SU-DHL-6 (cell line): ENCODE measurements at regions not wholly inside any gene's neighbourhood (a gene's known extent, or its start where the extent isn't known, plus 50 kb on each side); places are given as distances from the start of the nearest gene placed in this dataset.

Source experiments
- H2AFZ ChIP-seq: fragments of 200-600 bp; sonication (generic); 2 replicates; pipeline ENCODE4 v1.6.1; 2014; ENCODE audit warnings: low read depth, mild to moderate bottlenecking, moderate library complexity, mixed read lengths, antibody characterized with exemption, low read length; ENCODE audit not compliant: severe bottlenecking
- H3F3A ChIP-seq: fragments of 200-600 bp; shearing (Covaris generic); 2 replicates; pipeline ENCODE4 v1.6.0; 2016; ENCODE audit warnings: antibody characterized with exemption, mild to moderate bottlenecking; ENCODE audit not compliant: insufficient read depth
- H3K27ac ChIP-seq: fragments of 200-600 bp; sonication (generic); 2 replicates; pipeline ENCODE4 v1.5.1; 2016; ENCODE audit warnings: low read depth, mild to moderate bottlenecking, low read length, moderate library complexity, mixed read lengths
- H3K27me3 ChIP-seq: fragments of 200-600 bp; sonication (generic), shearing (Covaris generic); 2 replicates; pipeline ENCODE4 v1.6.0; 2014; ENCODE audit warnings: mild to moderate bottlenecking, low read length
- H3K36me3 ChIP-seq: fragments of 200-600 bp; sonication (generic); 2 replicates; pipeline ENCODE4 v1.6.1; 2014; ENCODE audit warnings: mild to moderate bottlenecking, low read length, mixed read lengths
- H3K4me2 ChIP-seq: fragments of 300-600, 200-600 bp; shearing (Covaris generic), sonication (generic); 2 replicates; pipeline ENCODE4 v1.6.0; 2014; ENCODE audit warnings: low read length, low read depth, mild to moderate bottlenecking; ENCODE audit not compliant: poor library complexity, severe bottlenecking
- H3K4me3 ChIP-seq: fragments of 200-600 bp; sonication (generic); 2 replicates; pipeline ENCODE4 v1.5.1; 2014; ENCODE audit warnings: antibody characterized with exemption, low read length, mild to moderate bottlenecking, mixed read lengths; ENCODE audit not compliant: insufficient read depth, poor library complexity, severe bottlenecking
- H3K79me2 ChIP-seq: fragments of 200-600 bp; sonication (generic); 2 replicates; pipeline ENCODE4 v1.6.1; 2014; ENCODE audit warnings: mild to moderate bottlenecking, low read length, moderate library complexity; ENCODE audit not compliant: insufficient read depth
- H3K9ac ChIP-seq: fragments of 200-600 bp; sonication (generic); 2 replicates; pipeline ENCODE4 v1.7.0; 2014; ENCODE audit warnings: mild to moderate bottlenecking, low read length
- H3K9me2 ChIP-seq: fragments of 200-600 bp; sonication (generic); replicated peaks from 2 replicates; pipeline ENCODE4 v1.6.1; 2014; ENCODE audit warnings: low read length; ENCODE audit not compliant: insufficient read depth
- H3K9me3 ChIP-seq: fragments of 200-600 bp; sonication (generic); 2 replicates; pipeline ENCODE4 v1.6.1; 2014; ENCODE audit warnings: low read length, mixed read lengths; ENCODE audit not compliant: insufficient read depth
- H4K20me1 ChIP-seq: fragments of 200-600 bp; sonication (generic); 2 replicates; pipeline ENCODE4 v1.6.1; 2014; ENCODE audit warnings: low read depth, mild to moderate bottlenecking, antibody characterized with exemption, low read length, moderate library complexity, mixed read lengths
- EZH2phosphoT487 ChIP-seq: fragments of 200-600 bp; sonication (generic), shearing (Covaris generic); conservative IDR thresholded peaks from 2 replicates; pipeline ENCODE4 v1.6.1; 2018; ENCODE audit warnings: mild to moderate bottlenecking, antibody characterized with exemption, low read length, moderate library complexity, mixed read lengths
- TF ChIP-seq, protein P1 (sequence below): fragments of 200-600 bp; sonication (generic); IDR thresholded peaks from one replicate; pipeline ENCODE4 v1.5.1; 2017; ENCODE audit warnings: antibody characterized with exemption, mild to moderate bottlenecking, low read length, moderate library complexity; ENCODE audit not compliant: insufficient read depth, poor library complexity, severe bottlenecking

DNA sequence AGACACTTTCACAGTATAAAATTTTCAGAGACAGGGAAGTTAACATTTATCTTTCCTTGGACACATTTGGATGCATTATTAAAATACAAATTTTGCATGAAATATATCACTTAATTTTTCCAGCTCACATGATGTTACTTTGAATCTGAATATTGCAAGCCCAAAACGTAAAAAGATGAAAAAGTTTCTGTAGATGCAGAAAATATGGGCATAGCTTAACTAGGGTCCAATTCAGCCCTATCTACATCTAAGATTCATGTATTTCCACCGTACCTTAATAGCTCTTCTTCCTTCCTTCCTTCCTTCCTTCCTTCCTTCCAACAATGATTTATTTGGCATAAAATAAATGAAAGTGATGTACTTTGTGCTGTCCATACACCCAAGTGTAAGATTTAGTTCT is 1084.6 kb upstream of the TMEFF2 start:
- Histone ChIP-seq H3K4me3 (no peak overlapping the region), H3K9me2 (no peaks in the 10 kb centered on the region), H3K9me3 (no peaks in the 10 kb centered on the region), H2AFZ (no peak overlapping the region), H3K79me2 (no peaks in the 10 kb centered on the region), H4K20me1 (no peaks in the 10 kb centered on the region), H3K36me3 (no peaks in the 10 kb centered on the region), H3F3A (no peaks in the 10 kb centered on the region), H3K4me2 (no peak overlapping the region), H3K27ac (no peak overlapping the region), H3K9ac (no peak overlapping the region), H3K27me3 (no peaks in the 10 kb centered on the region)
- no peak for TF ChIP-seq EZH2phosphoT487
- TF ChIP-seq, protein P1, sequence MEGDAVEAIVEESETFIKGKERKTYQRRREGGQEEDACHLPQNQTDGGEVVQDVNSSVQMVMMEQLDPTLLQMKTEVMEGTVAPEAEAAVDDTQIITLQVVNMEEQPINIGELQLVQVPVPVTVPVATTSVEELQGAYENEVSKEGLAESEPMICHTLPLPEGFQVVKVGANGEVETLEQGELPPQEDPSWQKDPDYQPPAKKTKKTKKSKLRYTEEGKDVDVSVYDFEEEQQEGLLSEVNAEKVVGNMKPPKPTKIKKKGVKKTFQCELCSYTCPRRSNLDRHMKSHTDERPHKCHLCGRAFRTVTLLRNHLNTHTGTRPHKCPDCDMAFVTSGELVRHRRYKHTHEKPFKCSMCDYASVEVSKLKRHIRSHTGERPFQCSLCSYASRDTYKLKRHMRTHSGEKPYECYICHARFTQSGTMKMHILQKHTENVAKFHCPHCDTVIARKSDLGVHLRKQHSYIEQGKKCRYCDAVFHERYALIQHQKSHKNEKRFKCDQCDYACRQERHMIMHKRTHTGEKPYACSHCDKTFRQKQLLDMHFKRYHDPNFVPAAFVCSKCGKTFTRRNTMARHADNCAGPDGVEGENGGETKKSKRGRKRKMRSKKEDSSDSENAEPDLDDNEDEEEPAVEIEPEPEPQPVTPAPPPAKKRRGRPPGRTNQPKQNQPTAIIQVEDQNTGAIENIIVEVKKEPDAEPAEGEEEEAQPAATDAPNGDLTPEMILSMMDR: no peak

GRCh38 chr2:193276988-193277387 is 1082.3 kb upstream of the TMEFF2 start:
- H3K9ac ChIP-seq: no peak overlapping the region

DNA sequence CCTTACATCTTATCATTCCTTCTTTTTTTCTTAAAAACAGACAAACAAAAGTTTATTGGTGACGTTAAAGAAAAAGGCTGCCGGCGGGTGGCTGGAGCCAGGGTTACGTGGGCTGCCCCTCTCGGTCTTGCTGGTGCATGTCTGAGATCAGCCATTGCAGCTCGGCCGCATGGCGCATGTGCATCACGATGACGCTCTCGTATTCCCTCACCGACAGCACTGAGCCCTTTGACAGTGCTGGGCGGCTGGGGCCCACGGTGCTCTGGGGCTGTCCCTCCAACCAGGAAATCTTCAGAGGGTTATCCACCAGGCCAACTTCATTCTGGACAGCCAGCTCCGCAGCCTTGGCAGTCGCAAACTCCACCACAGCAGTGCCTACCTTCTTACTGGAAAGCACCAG is 1081.8 kb upstream of the TMEFF2 start:
- no peak for TF ChIP-seq EZH2phosphoT487
- TF ChIP-seq, protein P1: no peak

More at GRCh38 chr2:193276988-193277387, 1082.3 kb upstream of the TMEFF2 start:
- Histone ChIP-seq H3K4me3 (no peak overlapping the region), H3K79me2 (no peaks in the 10 kb centered on the region), H3F3A (no peaks in the 10 kb centered on the region), H3K27me3 (no peaks in the 10 kb centered on the region), H3K4me2 (no peak overlapping the region), H3K27ac (no peak overlapping the region), H4K20me1 (no peaks in the 10 kb centered on the region), H3K9me2 (no peaks in the 10 kb centered on the region), H3K9me3 (no peaks in the 10 kb centered on the region), H3K36me3 (no peaks in the 10 kb centered on the region), H2AFZ (no peak overlapping the region)
- TF ChIP-seq, protein P1: no peak
- TF ChIP-seq EZH2phosphoT487: no peak

DNA sequence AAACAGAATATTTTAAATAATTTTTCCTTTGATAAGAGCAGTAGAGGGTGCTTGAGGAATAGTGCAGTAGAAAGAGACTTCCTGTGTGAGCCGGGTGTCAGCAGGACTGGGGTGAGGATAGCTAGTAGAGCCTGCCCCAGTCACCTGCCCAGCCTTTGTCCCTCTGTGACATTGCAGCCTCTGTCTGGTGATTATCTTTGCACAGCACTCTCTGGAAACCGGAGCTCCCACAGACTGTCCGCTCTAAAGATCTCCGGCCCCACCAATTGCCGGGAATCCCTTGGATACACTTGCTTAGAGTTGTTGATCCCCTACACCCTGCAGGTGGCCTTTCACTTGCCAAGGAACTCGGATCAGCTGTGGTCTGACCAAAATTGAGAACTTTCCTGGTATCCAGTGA is 1081.3 kb upstream of the TMEFF2 start:
- Histone ChIP-seq H3K27me3 (no peaks in the 10 kb centered on the region), H3K27ac (no peak overlapping the region), H4K20me1 (no peaks in the 10 kb centered on the region), H3K79me2 (no peaks in the 10 kb centered on the region), H3K9ac (no peak overlapping the region), H3K4me2 (no peak overlapping the region), H2AFZ (peak overlapping the region; percentile 16), H3F3A (no peaks in the 10 kb centered on the region), H3K9me3 (no peaks in the 10 kb centered on the region), H3K9me2 (no peaks in the 10 kb centered on the region), H3K4me3 (no peak overlapping the region), H3K36me3 (no peaks in the 10 kb centered on the region)
- no peak for TF ChIP-seq EZH2phosphoT487
- TF ChIP-seq, protein P1: no peak

More for the DNA sequence above, 1081.8 kb upstream of the TMEFF2 start:
- Histone ChIP-seq H2AFZ (no peak overlapping the region), H3F3A (no peaks in the 10 kb centered on the region), H3K4me2 (no peak overlapping the region), H3K79me2 (no peaks in the 10 kb centered on the region), H3K9ac (no peak overlapping the region), H4K20me1 (no peaks in the 10 kb centered on the region), H3K9me2 (no peaks in the 10 kb centered on the region), H3K27ac (no peak overlapping the region), H3K27me3 (no peaks in the 10 kb centered on the region), H3K9me3 (no peaks in the 10 kb centered on the region), H3K36me3 (no peaks in the 10 kb centered on the region), H3K4me3 (no peak overlapping the region)
